ENCODE measurements at regions not wholly inside any gene's neighbourhood (a gene's known extent, or its start where the extent isn't known, plus 50 kb on each side); places are given as distances from the start of the nearest gene placed in this dataset.
A peak's percentile ranks its signal among the peaks of the same experiment; 100 is the strongest.

GRCh38 chr10:47094636-47095035 is 183.4 kb downstream of the PTPN20 start:
- H3K9me3 ChIP-seq (ENCODE audit: control insufficient read depth, insufficient read depth, low read depth, low read length): no peaks in the 10 kb centered on the region
- no peak overlapping the region for H3K27ac ChIP-seq (ENCODE audit: insufficient read depth, low read length)
- H4K20me1 ChIP-seq (ENCODE audit: control insufficient read depth, extremely low read depth, insufficient read depth, low read length): no peaks in the 10 kb centered on the region
- H3K4me3 ChIP-seq (replicated peaks in 1 of 4; ENCODE audit: control extremely low read depth in 1 of 4, insufficient read depth in 1 of 4, low read depth in 3 of 4, low read length in 4 of 4): no peak overlapping the region
- H3K4me2 ChIP-seq (ENCODE audit: extremely low read depth, insufficient read depth, low read length): no peak overlapping the region
- DNase-seq (ENCODE audit: low read depth in 2 of 2): no peak
- H2AFZ ChIP-seq (ENCODE audit: low read length): no peak overlapping the region
- no peak for TF ChIP-seq CTCF (conservative IDR thresholded peaks at IDR 0.05 in 1 of 2, IDR thresholded peaks at IDR 0.05 in 1 of 2; ENCODE audit: low read depth in 1 of 2, low read length in 2 of 2)
- TF ChIP-seq EZH2 (IDR thresholded peaks at IDR 0.05; ENCODE audit: low read length, missing control alignments): no peak
- no peaks in the 10 kb centered on the region for H3K79me2 ChIP-seq (ENCODE audit: control insufficient read depth, insufficient read depth, low read length)
- H3K4me1 ChIP-seq (ENCODE audit: control insufficient read depth, extremely low read depth, insufficient read depth, low read length): no peaks in the 10 kb centered on the region
- H3K9ac ChIP-seq (ENCODE audit: insufficient read depth, low read length): no peak overlapping the region
- H3K36me3 ChIP-seq (ENCODE audit: control insufficient read depth, insufficient read depth, low read length): no peaks in the 10 kb centered on the region
- H3K27me3 ChIP-seq (ENCODE audit: control insufficient read depth, insufficient read depth, low read length): no peaks in the 10 kb centered on the region

- DNase-seq (ENCODE audit: low read depth in 2 of 2): no peak
- no peak overlapping the region for H3K4me2 ChIP-seq (ENCODE audit: extremely low read depth, insufficient read depth, low read length)
- no peaks in the 10 kb centered on the region for H3K9me3 ChIP-seq (ENCODE audit: control insufficient read depth, insufficient read depth, low read depth, low read length)
- no peaks in the 10 kb centered on the region for H3K27me3 ChIP-seq (ENCODE audit: control insufficient read depth, insufficient read depth, low read length)
- TF ChIP-seq CTCF (conservative IDR thresholded peaks at IDR 0.05 in 1 of 2, IDR thresholded peaks at IDR 0.05 in 1 of 2; ENCODE audit: low read depth in 1 of 2, low read length in 2 of 2) (no peak), EZH2 (IDR thresholded peaks at IDR 0.05; ENCODE audit: low read length, missing control alignments) (no peak)
- no peaks in the 10 kb centered on the region for H3K4me1 ChIP-seq (ENCODE audit: control insufficient read depth, extremely low read depth, insufficient read depth, low read length)
- no peak overlapping the region for H3K27ac ChIP-seq (ENCODE audit: insufficient read depth, low read length)
- H3K9ac ChIP-seq (ENCODE audit: insufficient read depth, low read length): no peak overlapping the region
- no peaks in the 10 kb centered on the region for H3K79me2 ChIP-seq (ENCODE audit: control insufficient read depth, insufficient read depth, low read length)
- H2AFZ ChIP-seq (ENCODE audit: low read length): no peak overlapping the region
- H3K36me3 ChIP-seq (ENCODE audit: control insufficient read depth, insufficient read depth, low read length): no peaks in the 10 kb centered on the region
- H4K20me1 ChIP-seq (ENCODE audit: control insufficient read depth, extremely low read depth, insufficient read depth, low read length): no peaks in the 10 kb centered on the region
- H3K4me3 ChIP-seq (replicated peaks in 1 of 4; ENCODE audit: control extremely low read depth in 1 of 4, insufficient read depth in 1 of 4, low read depth in 3 of 4, low read length in 4 of 4): no peak overlapping the region
Observed at GRCh38 chr10:47095211-47095610, 184.0 kb downstream of the PTPN20 start.

- TF ChIP-seq EZH2 (IDR thresholded peaks at IDR 0.05; ENCODE audit: low read length, missing control alignments) (no peak), CTCF (conservative IDR thresholded peaks at IDR 0.05 in 1 of 2, IDR thresholded peaks at IDR 0.05 in 1 of 2; ENCODE audit: low read depth in 1 of 2, low read length in 2 of 2) (no peak)
Observed at GRCh38 chr10:47095848-47096612, 184.8 kb downstream of the PTPN20 start.

More at GRCh38 chr10:47095848-47096612, 184.8 kb downstream of the PTPN20 start:
- no peak overlapping the region for H3K9ac ChIP-seq (ENCODE audit: insufficient read depth, low read length)
- H3K27me3 ChIP-seq (ENCODE audit: control insufficient read depth, insufficient read depth, low read length): no peaks in the 10 kb centered on the region
- no peaks in the 10 kb centered on the region for H3K4me1 ChIP-seq (ENCODE audit: control insufficient read depth, extremely low read depth, insufficient read depth, low read length)
- H3K36me3 ChIP-seq (ENCODE audit: control insufficient read depth, insufficient read depth, low read length): no peaks in the 10 kb centered on the region
- no peaks in the 10 kb centered on the region for H4K20me1 ChIP-seq (ENCODE audit: control insufficient read depth, extremely low read depth, insufficient read depth, low read length)
- H3K27ac ChIP-seq (ENCODE audit: insufficient read depth, low read length): no peak overlapping the region
- H3K9me3 ChIP-seq (ENCODE audit: control insufficient read depth, insufficient read depth, low read depth, low read length): no peaks in the 10 kb centered on the region
- H3K4me3 ChIP-seq (replicated peaks in 1 of 4; ENCODE audit: control extremely low read depth in 1 of 4, insufficient read depth in 1 of 4, low read depth in 3 of 4, low read length in 4 of 4): no peak overlapping the region
- DNase-seq (ENCODE audit: low read depth in 2 of 2): peak in 1 of 2 donors; percentile 9
- H2AFZ ChIP-seq (ENCODE audit: low read length): no peak overlapping the region
- H3K79me2 ChIP-seq (ENCODE audit: control insufficient read depth, insufficient read depth, low read length): no peaks in the 10 kb centered on the region
- H3K4me2 ChIP-seq (ENCODE audit: extremely low read depth, insufficient read depth, low read length): no peak overlapping the region

All from fibroblast of lung (primary cell).